Neural crest cell (in vitro differentiated cells): ENCODE measurements at regions not wholly inside any gene's neighbourhood (a gene's known extent, or its start where the extent isn't known, plus 50 kb on each side); places are given as distances from the start of the nearest gene placed in this dataset.

Experiments used
- DNase-seq: peaks from one replicate; pipeline ENCODE4 v3.0.0; 2021; ENCODE audit warnings: low read depth, mixed read lengths, low spot score
- H3K27ac Mint-ChIP-seq: one replicate; pipeline ENCODE4 v1.8.0; 2021; ENCODE audit warnings: mild to moderate bottlenecking, mixed read lengths; ENCODE audit not compliant: unreplicated experiment
- H3K27me3 Mint-ChIP-seq: 2 replicates; pipeline ENCODE4 v1.8.0; 2021; ENCODE audit warnings: low read depth, mild to moderate bottlenecking, mixed read lengths
- H3K36me3 Mint-ChIP-seq: 2 replicates; pipeline ENCODE4 v1.8.0; 2021; ENCODE audit warnings: low read depth, mild to moderate bottlenecking, mixed read lengths
- H3K4me1 Mint-ChIP-seq: 2 replicates; pipeline ENCODE4 v1.8.0; 2021; ENCODE audit warnings: mixed read lengths
- H3K4me3 Mint-ChIP-seq: one replicate; pipeline ENCODE4 v1.8.0; 2021; ENCODE audit warnings: mild to moderate bottlenecking, mixed read lengths
- H3K9me3 Mint-ChIP-seq: 2 replicates; pipeline ENCODE4 v1.8.0; 2021; ENCODE audit warnings: mixed read lengths
- CTCF ChIP-seq: fragments of 200-600 bp; sonication (generic); conservative IDR thresholded peaks from 2 replicates; pipeline ENCODE4 v1.5.0; 2021; ENCODE audit warnings: antibody characterized with exemption, mild to moderate bottlenecking

GRCh38 chr2:62296034-62296831, 100.3 kb downstream of the B3GNT2 start:
- H3K27ac Mint-ChIP-seq: no peak overlapping the region

GRCh38 chr2:62293490-62294271, 97.8 kb downstream of the B3GNT2 start:
- Mint-ChIP-seq H3K9me3 (no peaks in the 10 kb centered on the region), H3K4me3 (no peak overlapping the region), H3K27me3 (no peaks in the 10 kb centered on the region), H3K27ac (no peak overlapping the region), H3K4me1 (no peaks in the 10 kb centered on the region), H3K36me3 (no peaks in the 10 kb centered on the region)
- TF ChIP-seq CTCF: no peak
- DNase-seq: no peak

More at GRCh38 chr2:62296034-62296831, 100.3 kb downstream of the B3GNT2 start:
- no peaks in the 10 kb centered on the region for H3K4me1 Mint-ChIP-seq
- peaks cover 2% of the 10 kb centered on the region for H3K27me3 Mint-ChIP-seq
- no peak for DNase-seq
- H3K36me3 Mint-ChIP-seq: no peaks in the 10 kb centered on the region
- no peak overlapping the region for H3K4me3 Mint-ChIP-seq
- no peak for TF ChIP-seq CTCF
- H3K9me3 Mint-ChIP-seq: no peaks in the 10 kb centered on the region

- no peaks in the 10 kb centered on the region for H3K9me3 Mint-ChIP-seq
- no peak overlapping the region for H3K27ac Mint-ChIP-seq
- H3K4me1 Mint-ChIP-seq: no peaks in the 10 kb centered on the region
- no peak overlapping the region for H3K4me3 Mint-ChIP-seq
- no peak for TF ChIP-seq CTCF
- no peaks in the 10 kb centered on the region for H3K36me3 Mint-ChIP-seq
- H3K27me3 Mint-ChIP-seq: no peaks in the 10 kb centered on the region
- DNase-seq: no peak
Measured at GRCh38 chr2:62293151-62293489, 97.2 kb downstream of the B3GNT2 start.

- H3K4me3 Mint-ChIP-seq: no peak overlapping the region
- H3K27ac Mint-ChIP-seq: no peak overlapping the region
- H3K27me3 Mint-ChIP-seq: no peaks in the 10 kb centered on the region
- TF ChIP-seq CTCF: no peak
- H3K36me3 Mint-ChIP-seq: no peaks in the 10 kb centered on the region
- no peaks in the 10 kb centered on the region for H3K9me3 Mint-ChIP-seq
- no peaks in the 10 kb centered on the region for H3K4me1 Mint-ChIP-seq
- DNase-seq: no peak
Measured at GRCh38 chr2:62292190-62292589, 96.3 kb downstream of the B3GNT2 start.

GRCh38 chr2:62291517-62292137, 95.7 kb downstream of the B3GNT2 start:
- no peak for TF ChIP-seq CTCF
- Mint-ChIP-seq H3K27ac (no peak overlapping the region), H3K4me3 (no peak overlapping the region), H3K36me3 (no peaks in the 10 kb centered on the region), H3K27me3 (no peaks in the 10 kb centered on the region), H3K9me3 (no peaks in the 10 kb centered on the region), H3K4me1 (no peaks in the 10 kb centered on the region)
- DNase-seq: no peak
